Endodermal cell (in vitro differentiated cells): ENCODE measurements at regions not wholly inside any gene's neighbourhood (a gene's known extent, or its start where the extent isn't known, plus 50 kb on each side); places are given as distances from the start of the nearest gene placed in this dataset.

Experiments used
- DNase-seq: peaks from one replicate; pipeline ENCODE4 v3.0.0-alpha.2; 2017
- H3K27ac ChIP-seq: 2 replicates; pipeline ENCODE4 v1.5.1; 2013; ENCODE audit warnings: mild to moderate bottlenecking, low read depth, low read length, moderate library complexity
- H3K27me3 ChIP-seq: 2 replicates; pipeline ENCODE4 v1.6.1; 2013; ENCODE audit warnings: mild to moderate bottlenecking, low read length, moderate library complexity; ENCODE audit not compliant: insufficient read depth, control insufficient read depth, poor library complexity, severe bottlenecking
- H3K36me3 ChIP-seq: 2 replicates; pipeline ENCODE4 v1.7.0; 2013; ENCODE audit warnings: mild to moderate bottlenecking, low read length, moderate library complexity; ENCODE audit not compliant: control insufficient read depth, insufficient read depth
- H3K4me1 ChIP-seq: one replicate; pipeline ENCODE4 v1.7.0; 2013; ENCODE audit warnings: low read length; ENCODE audit not compliant: control insufficient read depth, insufficient read depth
- H3K4me3 ChIP-seq: 2 replicates; pipeline ENCODE4 v1.5.1; 2013; ENCODE audit warnings: mild to moderate bottlenecking, low read length, moderate library complexity
- H3K9ac ChIP-seq: 2 replicates; pipeline ENCODE4 v1.6.1; 2013; ENCODE audit warnings: mild to moderate bottlenecking, low read length, moderate library complexity; ENCODE audit not compliant: poor library complexity, severe bottlenecking; ENCODE audit errors: extremely low read depth
- H3K9me3 ChIP-seq: 2 replicates; pipeline ENCODE4 v1.6.1; 2013; ENCODE audit warnings: mild to moderate bottlenecking, low read length, moderate library complexity; ENCODE audit not compliant: control insufficient read depth
- H3K27ac Mint-ChIP-seq: 2 replicates; pipeline ENCODE4 v1.8.0; 2020; ENCODE audit warnings: mixed read lengths
- H3K27me3 Mint-ChIP-seq: 2 replicates; pipeline ENCODE4 v1.8.0; 2021; ENCODE audit warnings: mild to moderate bottlenecking, mixed read lengths; ENCODE audit not compliant: insufficient read depth
- H3K36me3 Mint-ChIP-seq: 2 replicates; pipeline ENCODE4 v1.8.0; 2020; ENCODE audit warnings: low read depth, mixed read lengths
- H3K4me1 Mint-ChIP-seq: 2 replicates; pipeline ENCODE4 v1.8.0; 2020; ENCODE audit warnings: mixed read lengths
- H3K4me3 Mint-ChIP-seq: 2 replicates; pipeline ENCODE4 v1.8.0; 2020; ENCODE audit warnings: mild to moderate bottlenecking, moderate library complexity, mixed read lengths
- H3K9me3 Mint-ChIP-seq: 2 replicates; pipeline ENCODE4 v1.8.0; 2020; ENCODE audit warnings: mild to moderate bottlenecking, mixed read lengths
- CTCF ChIP-seq: fragments of 200-600 bp; sonication (generic); conservative IDR thresholded peaks from 2 replicates; pipeline ENCODE4 v1.5.0; 2021; ENCODE audit warnings: antibody characterized with exemption, mild to moderate bottlenecking
- WGBS, 2 experiments: methylation state at CpG; one replicate each; pipeline versions ENCODE4 v1.1.5 to v1.1.7; 2013; ENCODE audit warnings: missing lambda C conversion rate in 2 of 2, mixed read lengths in 1 of 2; ENCODE audit not compliant: insufficient coverage in 1 of 2, insufficient read length in 1 of 2; 5-methylcytosine and 5-hydroxymethylcytosine counted together

- H3K36me3 Mint-ChIP-seq = no peaks in the 10 kb centered on the region
- H3K27ac ChIP-seq = no peak overlapping the region
- peaks cover 7% of the 10 kb centered on the region for H3K4me1 Mint-ChIP-seq
- H3K4me3 Mint-ChIP-seq = no peak overlapping the region
- no peaks in the 10 kb centered on the region for H3K9me3 Mint-ChIP-seq
- H3K27me3 ChIP-seq = no peaks in the 10 kb centered on the region
- no peaks in the 10 kb centered on the region for H3K9me3 ChIP-seq
- H3K4me1 ChIP-seq = no peaks in the 10 kb centered on the region
- H3K27ac Mint-ChIP-seq = no peak overlapping the region
- TF ChIP-seq CTCF = no peak
- DNase-seq = no peak
- no peak overlapping the region for H3K9ac ChIP-seq
- H3K4me3 ChIP-seq = no peak overlapping the region
- no peaks in the 10 kb centered on the region for H3K36me3 ChIP-seq
- 88 to 100% methylated on average over 3 of the region's 3 CpGs for WGBS, 2 experiments
- no peaks in the 10 kb centered on the region for H3K27me3 Mint-ChIP-seq
Observed at GRCh38 chr13:74771964-74772363, 637.8 kb upstream of the KLF12 start.

DNA sequence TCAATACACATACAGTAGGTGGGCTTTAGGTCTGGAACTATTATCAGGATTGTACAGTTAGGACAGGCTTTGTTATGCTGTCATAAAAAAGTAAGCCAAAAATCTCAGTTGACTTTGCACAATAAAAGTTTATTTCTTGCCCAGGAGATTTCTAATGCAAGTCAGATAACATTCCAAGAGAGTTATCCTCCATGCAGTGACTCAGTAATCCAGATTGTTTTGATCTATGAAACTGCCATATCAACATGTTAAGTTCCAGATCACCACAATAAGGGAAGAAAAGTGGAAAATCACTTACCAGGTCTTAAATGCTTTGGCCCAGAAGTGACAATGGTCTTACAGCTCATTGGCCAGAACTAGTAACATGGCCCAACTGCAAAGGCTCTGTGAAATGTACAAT, 636.2 kb upstream of the KLF12 start:
- no peak for DNase-seq
- H3K9me3 ChIP-seq = no peaks in the 10 kb centered on the region
- H3K36me3 ChIP-seq = no peaks in the 10 kb centered on the region
- H3K27ac Mint-ChIP-seq = no peak overlapping the region
- no peaks in the 10 kb centered on the region for H3K4me1 ChIP-seq
- no peaks in the 10 kb centered on the region for H3K36me3 Mint-ChIP-seq
- H3K27me3 Mint-ChIP-seq = no peaks in the 10 kb centered on the region
- peaks cover 7% of the 10 kb centered on the region for H3K4me1 Mint-ChIP-seq
- no peaks in the 10 kb centered on the region for H3K27me3 ChIP-seq
- no peak for TF ChIP-seq CTCF
- no peak overlapping the region for H3K4me3 Mint-ChIP-seq
- H3K27ac ChIP-seq = no peak overlapping the region
- H3K4me3 ChIP-seq = no peak overlapping the region
- H3K9me3 Mint-ChIP-seq = no peaks in the 10 kb centered on the region
- H3K9ac ChIP-seq = no peak overlapping the region

GRCh38 chr13:74769333-74769732, 635.1 kb upstream of the KLF12 start:
- no peaks in the 10 kb centered on the region for H3K36me3 ChIP-seq
- no peaks in the 10 kb centered on the region for H3K27me3 ChIP-seq
- 100% methylated on average over 2 of the region's 2 CpGs; no CpG with 5 or more reads in 1 of the 2 experiments for WGBS, 2 experiments
- H3K27me3 Mint-ChIP-seq = no peaks in the 10 kb centered on the region
- peaks cover 7% of the 10 kb centered on the region for H3K4me1 Mint-ChIP-seq
- TF ChIP-seq CTCF = no peak
- H3K27ac ChIP-seq = no peak overlapping the region
- DNase-seq = no peak
- H3K4me3 Mint-ChIP-seq = no peak overlapping the region
- no peaks in the 10 kb centered on the region for H3K4me1 ChIP-seq
- H3K36me3 Mint-ChIP-seq = no peaks in the 10 kb centered on the region
- H3K9me3 ChIP-seq = no peaks in the 10 kb centered on the region
- no peak overlapping the region for H3K4me3 ChIP-seq
- H3K27ac Mint-ChIP-seq = no peak overlapping the region
- H3K9me3 Mint-ChIP-seq = no peaks in the 10 kb centered on the region
- no peak overlapping the region for H3K9ac ChIP-seq
